ENCODE measurements at regions not wholly inside any gene's neighbourhood (a gene's known extent, or its start where the extent isn't known, plus 50 kb on each side); places are given as distances from the start of the nearest gene placed in this dataset.

GRCh38 chr3:111269777-111270176 is 198.2 kb downstream of the NECTIN3 start:
- no peak overlapping the region for H3K9ac ChIP-seq (ENCODE audit: extremely low read depth, insufficient read length, low read length)
- H4K8ac ChIP-seq (replicated peaks; ENCODE audit: insufficient read length, low read depth, low read length): no peak overlapping the region
- no peak overlapping the region for H3K27ac Mint-ChIP-seq
- H3K23ac ChIP-seq (ENCODE audit: insufficient read length, low read depth, low read length): no peak overlapping the region
- H3K4me2 ChIP-seq (ENCODE audit: insufficient read depth, insufficient read length, low read length): no peak overlapping the region
- H3K9me3 ChIP-seq (ENCODE audit: control insufficient read depth, low read depth, low read length): no peaks in the 10 kb centered on the region
- H3K79me1 ChIP-seq (ENCODE audit: insufficient read depth, low read depth, low read length, poor library complexity, severe bottlenecking): no peaks in the 10 kb centered on the region
- no peaks in the 10 kb centered on the region for H3K23me2 ChIP-seq (ENCODE audit: insufficient read length, low read depth, low read length, poor library complexity, severe bottlenecking)
- no peaks in the 10 kb centered on the region for H3K27me3 Mint-ChIP-seq (ENCODE audit: low read depth)
- TF ChIP-seq CTCF (conservative IDR thresholded peaks at IDR 0.05): no peak
- H3K4me3 Mint-ChIP-seq: no peak overlapping the region
- H2BK5ac ChIP-seq (ENCODE audit: insufficient read length, low read length): no peak overlapping the region
- no peak overlapping the region for H3T11ph ChIP-seq (ENCODE audit: low read length)
- no peak overlapping the region for H3K27ac ChIP-seq (ENCODE audit: insufficient read length, low read depth, low read length)
- no peak overlapping the region for H3K4ac ChIP-seq (ENCODE audit: low read depth, low read length)
- DNase-seq: no peak
- no peak overlapping the region for H4K5ac ChIP-seq (ENCODE audit: insufficient read length, low read depth, low read length)
- no peaks in the 10 kb centered on the region for H3K79me2 ChIP-seq (ENCODE audit: insufficient read depth, low read length)
- no peaks in the 10 kb centered on the region for H3K36me3 Mint-ChIP-seq (ENCODE audit: insufficient read depth in 1 of 3, low read depth in 3 of 3)
- H4K20me1 ChIP-seq (ENCODE audit: control insufficient read depth, insufficient read depth, insufficient read length): no peaks in the 10 kb centered on the region
- no peak overlapping the region for H3K56ac ChIP-seq (ENCODE audit: insufficient read length, low read depth, low read length)
- no peak overlapping the region for H3K14ac ChIP-seq (ENCODE audit: insufficient read depth, low read length)
- H4K91ac ChIP-seq (ENCODE audit: insufficient read length, low read depth, low read length): no peak overlapping the region
- H2BK20ac ChIP-seq (ENCODE audit: low read depth, low read length, poor library complexity, severe bottlenecking): no peak overlapping the region
- no peak overlapping the region for H2AK5ac ChIP-seq (ENCODE audit: insufficient read length, low read length)
- WGBS (ENCODE audit: extremely low coverage, insufficient read length, low lambda C conversion rate): no CpG with 5 or more reads among the region's 2 CpGs
- no peak overlapping the region for H2BK12ac ChIP-seq (ENCODE audit: insufficient read length, low read depth, low read length)
- H3K27me3 ChIP-seq (ENCODE audit: insufficient read depth, low read length): no peaks in the 10 kb centered on the region
- no peaks in the 10 kb centered on the region for H3K4me1 Mint-ChIP-seq
- no peak overlapping the region for H3K18ac ChIP-seq (ENCODE audit: insufficient read length, low read depth, low read length)
- H3K4me1 ChIP-seq (ENCODE audit: insufficient read depth, low read length): no peaks in the 10 kb centered on the region
- no peaks in the 10 kb centered on the region for H3K9me3 Mint-ChIP-seq
- no peak overlapping the region for H2BK120ac ChIP-seq (ENCODE audit: low read depth, low read length, poor library complexity, severe bottlenecking)
- H2BK15ac ChIP-seq (ENCODE audit: low read depth, low read length): no peak overlapping the region
- H2AFZ ChIP-seq (ENCODE audit: low read length): no peak overlapping the region
